Upper lobe of left lung (tissue), 6 donors: ENCODE measurements at regions not wholly inside any gene's neighbourhood (a gene's known extent, or its start where the extent isn't known, plus 50 kb on each side); places are given as distances from the start of the nearest gene placed in this dataset.

ENCODE experiments used
- ATAC-seq, 2 donors: fragments of 200-7000 bp; cut with Tn5 transposase; one replicate each; pipeline ENCODE4 v1.9.1; 2022; ENCODE audit warnings: mild to moderate bottlenecking in 2 of 2, moderate library complexity in 2 of 2; ENCODE audit not compliant: low FRiP score in 2 of 2
- DNase-seq, 2 donors: peaks; one replicate each; pipeline ENCODE4 v3.0.0-alpha.2; 2019 to 2020
- H3K27ac ChIP-seq, 4 donors: fragments of 200-600 bp; sonication (generic); one replicate each; pipeline ENCODE4 v1.5.1; 2016 to 2019
- H3K27me3 ChIP-seq, 4 donors: fragments of 200-600 bp; sonication (generic); one replicate each; pipeline ENCODE4 v1.5.1; 2017 to 2019
- H3K36me3 ChIP-seq, 4 donors: fragments of 200-600 bp; sonication (generic); one replicate each; pipeline ENCODE4 v1.5.1; 2016 to 2019
- H3K4me1 ChIP-seq, 4 donors: fragments of 200-600 bp; sonication (generic); one replicate each; pipeline ENCODE4 v1.5.1; 2018 to 2019
- H3K4me3 ChIP-seq, 4 donors: fragments of 200-600 bp; sonication (generic); one replicate each; pipeline ENCODE4 v1.5.1; 2017 to 2019; ENCODE audit warnings: mild to moderate bottlenecking in 2 of 4, moderate library complexity in 1 of 4
- H3K9me3 ChIP-seq, 4 donors: fragments of 200-600 bp; sonication (generic); one replicate each; pipeline ENCODE4 v1.5.1; 2018 to 2019
- EP300 ChIP-seq, 4 donors: sonication (generic); formaldehyde crosslinking; IDR thresholded peaks; one replicate each; pipeline ENCODE4 v1.5.1; 2017; ENCODE audit warnings: antibody characterized with exemption in 4 of 4, control low read depth in 2 of 4
- POLR2A ChIP-seq, 4 donors: fragments of 450-650 bp; IDR thresholded peaks; one replicate each; pipeline ENCODE4 v1.5.1; 2016 to 2017; ENCODE audit warnings: antibody characterized with exemption in 4 of 4, mild to moderate bottlenecking in 2 of 4
- POLR2AphosphoS5 ChIP-seq, 2 donors: sonication (generic); formaldehyde crosslinking; IDR thresholded peaks; one replicate each; pipeline ENCODE4 v1.5.1; 2017; ENCODE audit warnings: antibody characterized with exemption in 2 of 2
- WGBS, 2 donors: methylation state at CpG; one replicate each; pipeline ENCODE4 v1.1.5; 2017 to 2018; 5-methylcytosine and 5-hydroxymethylcytosine counted together
- TF ChIP-seq, protein P1 (sequence below), 6 experiments: fragments of 450-650 bp in 4 of 6; fragments of 200-600 bp in 2 of 6; sonication (generic) in 2 of 6; IDR thresholded peaks; one replicate each; pipeline ENCODE4 v1.5.1; 2016 to 2019; ENCODE audit warnings: antibody characterized with exemption in 6 of 6
- donor health status: DM: no; HTN: no; CAD: no; lungs with moderate emphysema.
- donor health status: DM: no; HTN: yes; CAD: no; lungs with severe emphysema.

DNA sequence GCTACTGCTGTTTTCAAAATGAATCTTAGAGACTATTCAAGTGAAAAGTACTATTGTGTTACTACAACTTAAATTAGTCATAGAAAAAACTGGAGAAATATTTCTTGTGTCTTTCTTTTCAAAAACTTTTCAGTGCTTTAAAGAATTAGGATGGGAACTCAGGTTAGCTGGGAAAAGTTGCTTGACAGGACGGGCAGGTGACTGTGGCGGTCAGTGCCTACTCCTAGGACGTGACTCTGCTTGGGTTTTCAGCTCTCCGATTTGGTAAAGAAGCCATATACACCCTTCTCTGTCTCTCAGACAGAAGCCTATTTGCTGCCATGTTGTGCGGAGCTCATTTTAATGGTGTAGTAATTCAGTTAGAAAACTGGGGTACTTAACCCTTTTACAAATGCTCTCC lies 89.8 kb upstream of the CACNA2D3 start:
- Histone ChIP-seq H3K36me3 (no peaks in the 10 kb centered on the region), H3K4me3 (no peak overlapping the region), H3K9me3 (no peaks in the 10 kb centered on the region), H3K27me3 (no peaks in the 10 kb centered on the region), H3K27ac (no peak overlapping the region), H3K4me1 (no peaks in the 10 kb centered on the region)
- TF ChIP-seq POLR2A (IDR thresholded peaks at IDR 0.05): no peak
- no peak for TF ChIP-seq POLR2AphosphoS5 (IDR thresholded peaks at IDR 0.05)
- no peak for TF ChIP-seq EP300 (IDR thresholded peaks at IDR 0.05)
- TF ChIP-seq, protein P1, sequence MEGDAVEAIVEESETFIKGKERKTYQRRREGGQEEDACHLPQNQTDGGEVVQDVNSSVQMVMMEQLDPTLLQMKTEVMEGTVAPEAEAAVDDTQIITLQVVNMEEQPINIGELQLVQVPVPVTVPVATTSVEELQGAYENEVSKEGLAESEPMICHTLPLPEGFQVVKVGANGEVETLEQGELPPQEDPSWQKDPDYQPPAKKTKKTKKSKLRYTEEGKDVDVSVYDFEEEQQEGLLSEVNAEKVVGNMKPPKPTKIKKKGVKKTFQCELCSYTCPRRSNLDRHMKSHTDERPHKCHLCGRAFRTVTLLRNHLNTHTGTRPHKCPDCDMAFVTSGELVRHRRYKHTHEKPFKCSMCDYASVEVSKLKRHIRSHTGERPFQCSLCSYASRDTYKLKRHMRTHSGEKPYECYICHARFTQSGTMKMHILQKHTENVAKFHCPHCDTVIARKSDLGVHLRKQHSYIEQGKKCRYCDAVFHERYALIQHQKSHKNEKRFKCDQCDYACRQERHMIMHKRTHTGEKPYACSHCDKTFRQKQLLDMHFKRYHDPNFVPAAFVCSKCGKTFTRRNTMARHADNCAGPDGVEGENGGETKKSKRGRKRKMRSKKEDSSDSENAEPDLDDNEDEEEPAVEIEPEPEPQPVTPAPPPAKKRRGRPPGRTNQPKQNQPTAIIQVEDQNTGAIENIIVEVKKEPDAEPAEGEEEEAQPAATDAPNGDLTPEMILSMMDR (IDR thresholded peaks at IDR 0.05): no peak
- ATAC-seq: no peak
- DNase-seq: no peak
- WGBS, 2 donors: 83 to 86% methylated on average over 5 of the region's 5 CpGs

DNA sequence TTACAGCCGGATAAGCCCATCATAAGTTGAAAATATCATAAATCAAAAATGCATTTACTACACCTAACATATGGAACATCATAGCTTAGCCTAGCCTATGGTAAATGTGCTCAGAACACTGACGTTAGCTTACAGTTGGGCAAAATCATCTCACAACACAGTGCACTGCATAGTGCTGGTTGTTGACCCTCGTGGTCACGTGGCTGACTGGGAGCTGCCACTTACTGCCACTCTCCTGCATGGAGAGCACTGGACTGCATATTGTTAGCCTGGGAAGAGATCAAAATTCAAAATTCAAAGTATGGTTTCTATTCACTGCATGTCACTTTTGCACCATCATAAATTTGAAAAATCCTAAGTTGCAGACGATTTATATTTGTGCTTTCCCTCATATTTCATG lies 94.0 kb upstream of the CACNA2D3 start:
- 77 to 78% methylated on average over 4 to 5 of the region's 5 CpGs for WGBS, 2 donors
- ATAC-seq (peak in 1 of 2 donors; percentile 38), DNase-seq (no peak)
- Histone ChIP-seq H3K36me3 (no peaks in the 10 kb centered on the region), H3K4me3 (no peak overlapping the region), H3K27me3 (no peaks in the 10 kb centered on the region), H3K9me3 (no peaks in the 10 kb centered on the region), H3K4me1 (no peaks in the 10 kb centered on the region), H3K27ac (no peak overlapping the region)
- TF ChIP-seq POLR2AphosphoS5 (IDR thresholded peaks at IDR 0.05) (no peak), POLR2A (IDR thresholded peaks at IDR 0.05) (no peak)
- TF ChIP-seq, protein P1 (IDR thresholded peaks at IDR 0.05): no peak

DNA sequence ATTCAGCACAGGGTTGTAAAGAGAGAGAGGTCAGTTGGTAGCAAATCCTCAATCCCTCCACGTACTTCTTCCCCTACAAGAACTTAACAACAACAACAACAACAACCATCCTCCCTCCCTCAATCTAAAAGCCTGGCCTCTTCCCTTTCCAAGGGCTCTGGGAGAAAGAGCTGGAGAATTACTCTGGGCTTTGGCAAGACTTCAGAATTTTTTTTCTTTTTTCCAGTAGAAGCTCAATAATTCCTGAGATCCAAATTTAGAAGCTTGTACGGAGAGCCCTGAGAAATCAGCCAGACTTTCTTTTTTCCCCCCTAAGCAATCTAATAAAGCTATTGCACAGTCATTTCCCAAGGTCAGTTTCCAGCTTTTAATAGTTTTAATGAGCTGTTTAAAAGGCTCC lies 95.8 kb upstream of the CACNA2D3 start:
- WGBS, 2 donors: 47 to 49% methylated on average over 2 of the region's 2 CpGs
- ATAC-seq (no peak), DNase-seq (no peak)
- no peaks in the 10 kb centered on the region for H3K9me3 ChIP-seq
- H3K27me3 ChIP-seq: no peaks in the 10 kb centered on the region
- H3K4me1 ChIP-seq: no peaks in the 10 kb centered on the region
- TF ChIP-seq EP300 (IDR thresholded peaks at IDR 0.05) (no peak), POLR2A (IDR thresholded peaks at IDR 0.05) (no peak), POLR2AphosphoS5 (IDR thresholded peaks at IDR 0.05) (no peak)
- TF ChIP-seq, protein P1 (IDR thresholded peaks at IDR 0.05): no peak
- H3K4me3 ChIP-seq: no peak overlapping the region
- no peaks in the 10 kb centered on the region for H3K36me3 ChIP-seq
- H3K27ac ChIP-seq: peak overlapping the region in 1 of 4 donors; percentile 49

DNA sequence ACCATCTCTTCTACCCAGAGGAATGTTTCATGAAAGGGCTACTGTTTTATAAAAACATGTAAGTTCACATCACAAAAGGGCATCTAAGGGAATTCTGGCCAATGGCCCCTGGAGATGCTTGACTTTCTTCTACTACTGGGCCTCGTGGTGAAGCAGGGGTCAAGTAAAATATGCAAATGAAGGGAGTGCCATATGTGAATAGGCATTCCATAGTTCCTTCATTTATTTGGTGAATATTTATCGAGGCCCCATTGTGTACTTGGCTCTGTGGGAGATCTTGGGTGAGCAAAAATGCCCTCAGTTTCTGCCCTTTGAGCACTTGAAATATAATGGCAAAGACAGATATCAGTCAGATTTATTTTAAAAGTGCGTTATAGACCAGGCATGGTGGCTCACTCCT lies 101.3 kb upstream of the CACNA2D3 start:
- peaks cover 0 to 9% (median 4%) of the 10 kb centered on the region in 4 donors for H3K9me3 ChIP-seq
- no peak for DNase-seq
- H3K27me3 ChIP-seq: no peaks in the 10 kb centered on the region
- 53 to 73% methylated on average over 3 of the region's 3 CpGs for WGBS, 2 donors
- no peak overlapping the region for H3K27ac ChIP-seq
- ATAC-seq: no peak
- TF ChIP-seq POLR2A (IDR thresholded peaks at IDR 0.05): no peak
- no peak for TF ChIP-seq POLR2AphosphoS5 (IDR thresholded peaks at IDR 0.05)
- TF ChIP-seq, protein P1 (IDR thresholded peaks at IDR 0.05): no peak
- TF ChIP-seq EP300 (IDR thresholded peaks at IDR 0.05): no peak
- no peaks in the 10 kb centered on the region for H3K36me3 ChIP-seq
- no peaks in the 10 kb centered on the region for H3K4me1 ChIP-seq
- no peak overlapping the region for H3K4me3 ChIP-seq

DNA sequence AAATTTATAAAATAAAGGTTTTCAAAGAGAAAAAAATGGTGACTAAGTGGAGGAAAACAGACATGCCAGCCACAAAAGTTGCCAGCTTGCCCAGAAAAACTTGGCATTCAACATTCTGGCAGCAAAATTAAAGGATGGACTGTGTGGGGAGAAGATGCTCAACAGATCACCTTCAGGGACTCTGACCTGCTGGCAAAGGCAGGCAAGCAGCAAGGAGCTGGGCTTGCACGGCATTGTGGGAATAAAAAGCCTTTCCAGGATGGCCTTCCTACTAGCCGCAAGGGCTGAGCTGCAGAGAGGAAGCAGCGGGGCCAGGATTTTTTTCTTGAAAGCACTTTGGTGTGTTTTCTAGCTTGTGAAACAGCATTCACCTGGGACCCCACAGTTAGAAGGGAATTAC lies 101.9 kb upstream of the CACNA2D3 start:
- no peak for DNase-seq
- H3K4me1 ChIP-seq: no peaks in the 10 kb centered on the region
- no peak for ATAC-seq
- 72 to 91% methylated on average over 3 of the region's 3 CpGs for WGBS, 2 donors
- H3K36me3 ChIP-seq: no peaks in the 10 kb centered on the region
- no peak overlapping the region for H3K27ac ChIP-seq
- H3K27me3 ChIP-seq: no peaks in the 10 kb centered on the region
- no peak overlapping the region for H3K4me3 ChIP-seq
- TF ChIP-seq EP300 (IDR thresholded peaks at IDR 0.05) (no peak), POLR2AphosphoS5 (IDR thresholded peaks at IDR 0.05) (no peak), POLR2A (IDR thresholded peaks at IDR 0.05) (no peak)
- TF ChIP-seq, protein P1 (IDR thresholded peaks at IDR 0.05): no peak
- peaks cover 0 to 9% (median 4%) of the 10 kb centered on the region in 4 donors for H3K9me3 ChIP-seq
